Kidney (tissue), 13 donors: ENCODE measurements at regions not wholly inside any gene's neighbourhood (a gene's known extent, or its start where the extent isn't known, plus 50 kb on each side); places are given as distances from the start of the nearest gene placed in this dataset.

ENCODE experiments used
- DNase-seq, 5 donors: peaks; one replicate each; pipeline ENCODE4 v3.0.0-alpha.2; 2013 to 2020
- FAIRE-seq: peaks from 2 replicates; lab custom pipeline; 2012; peaks lifted over from hg19 to GRCh38; lab: Jason Lieb, UNC
- H3K27ac ChIP-seq, 2 donors: one replicate each; pipeline ENCODE4 v1.7.0; 2013; ENCODE audit warnings: low read depth in 2 of 2, low read length in 2 of 2, inconsistent platforms in 1 of 2
- H3K27me3 ChIP-seq: one replicate; pipeline ENCODE4 v1.7.1; 2013; ENCODE audit warnings: low read length, inconsistent platforms; ENCODE audit not compliant: control insufficient read depth, insufficient read depth
- H3K36me3 ChIP-seq, 3 donors: one replicate each; pipeline versions ENCODE4 v1.7.0 to v1.7.1; 2013; ENCODE audit warnings: low read length in 3 of 3, control low read depth in 1 of 3, inconsistent platforms in 1 of 3; ENCODE audit not compliant: insufficient read depth in 3 of 3, control insufficient read depth in 2 of 3
- H3K4me1 ChIP-seq, 3 donors: one replicate each; pipeline versions ENCODE4 v1.7.0 to v1.7.1; 2013; ENCODE audit warnings: low read length in 3 of 3, inconsistent platforms in 1 of 3, low read depth in 1 of 3; ENCODE audit not compliant: control insufficient read depth in 2 of 3, insufficient read depth in 2 of 3
- H3K4me3 ChIP-seq, 3 donors: one replicate each; pipeline versions ENCODE4 v1.7.0 to v1.8.1; 2013; ENCODE audit warnings: low read length in 3 of 3, control low read depth in 1 of 3, inconsistent platforms in 1 of 3
- H3K9ac ChIP-seq, 3 donors: one replicate each; pipeline versions ENCODE4 v1.7.0 to v1.7.1; 2013; ENCODE audit warnings: low read length in 3 of 3, control low read depth in 1 of 3, inconsistent platforms in 1 of 3
- H3K9me3 ChIP-seq, 3 donors: one replicate each; pipeline versions ENCODE4 v1.7.0 to v1.7.1; 2013; ENCODE audit warnings: low read length in 3 of 3, control low read depth in 1 of 3, inconsistent platforms in 1 of 3; ENCODE audit not compliant: control insufficient read depth in 2 of 3, insufficient read depth in 1 of 3
- CTCF ChIP-seq: IDR thresholded peaks from 3 replicates; pipeline ENCODE4 v1.5.1; 2012; ENCODE audit warnings: mild to moderate bottlenecking, moderate library complexity, borderline replicate concordance; ENCODE audit not compliant: insufficient read depth; ENCODE audit errors: extremely low read depth
- intact Hi-C: fragments of 100-400 bp; cut with DNase I; formaldehyde crosslinking; loops from one replicate; pipeline ENCODE4 v1.11.1; 2022
- donor health status: control.
- donor health status: control.
- donor health status: control.
- donor health status: control.
- donor health status: control.
- donor health status: DM: yes; HTN: yes; CAD: no.
- donor health status: Normal renal cell carcinoma (clear cell type).

- intact Hi-C loops = no loop called here
- no peak overlapping the region for H3K9ac ChIP-seq
- DNase-seq = no peak
- H3K27me3 ChIP-seq = no peaks in the 10 kb centered on the region
- no peak overlapping the region for H3K4me3 ChIP-seq
- no peak for FAIRE-seq
- H3K9me3 ChIP-seq = no peaks in the 10 kb centered on the region
- no peak for TF ChIP-seq CTCF
- no peaks in the 10 kb centered on the region for H3K4me1 ChIP-seq
- H3K27ac ChIP-seq = no peak overlapping the region
- H3K36me3 ChIP-seq = no peaks in the 10 kb centered on the region
These were observed 161.7 kb upstream of the RPL34 start for GRCh38 chr4:108458681-108459080.

- no peak for FAIRE-seq
- H3K27me3 ChIP-seq = no peaks in the 10 kb centered on the region
- H3K4me3 ChIP-seq = no peak overlapping the region
- no peak overlapping the region for H3K9ac ChIP-seq
- no peak overlapping the region for H3K27ac ChIP-seq
- no peaks in the 10 kb centered on the region for H3K9me3 ChIP-seq
- intact Hi-C loops = no loop called here
- DNase-seq = peak in 3 of 5 donors; percentile 27 to 76 (median 71)
- H3K36me3 ChIP-seq = no peaks in the 10 kb centered on the region
- no peaks in the 10 kb centered on the region for H3K4me1 ChIP-seq
- no peak for TF ChIP-seq CTCF
These were observed 166.1 kb upstream of the RPL34 start for GRCh38 chr4:108454227-108454626.

- intact Hi-C loops = no loop called here
- DNase-seq = no peak
- no peak overlapping the region for H3K4me3 ChIP-seq
- FAIRE-seq = no peak
- no peaks in the 10 kb centered on the region for H3K9me3 ChIP-seq
- H3K36me3 ChIP-seq = no peaks in the 10 kb centered on the region
- TF ChIP-seq CTCF = no peak
- no peaks in the 10 kb centered on the region for H3K4me1 ChIP-seq
- no peak overlapping the region for H3K27ac ChIP-seq
- no peaks in the 10 kb centered on the region for H3K27me3 ChIP-seq
- no peak overlapping the region for H3K9ac ChIP-seq
These were observed 167.0 kb upstream of the RPL34 start for GRCh38 chr4:108453366-108453765.

GRCh38 chr4:108450236-108450898 lies 170.0 kb upstream of the RPL34 start:
- Histone ChIP-seq H3K27ac (no peak overlapping the region), H3K4me1 (no peaks in the 10 kb centered on the region), H3K4me3 (no peak overlapping the region), H3K27me3 (no peaks in the 10 kb centered on the region), H3K9me3 (no peaks in the 10 kb centered on the region), H3K9ac (no peak overlapping the region), H3K36me3 (no peaks in the 10 kb centered on the region)
- TF ChIP-seq CTCF = no peak
- intact Hi-C loops = no loop called here
- DNase-seq (no peak), FAIRE-seq (no peak)
